ENCODE measurements at regions not wholly inside any gene's neighbourhood (a gene's known extent, or its start where the extent isn't known, plus 50 kb on each side); places are given as distances from the start of the nearest gene placed in this dataset.

- DNase-seq (ENCODE audit: extremely low read depth, low read depth) = no peak
- no peak for TF ChIP-seq CTCF (IDR thresholded peaks at IDR 0.05; ENCODE audit: low read depth, low read length)
These were observed 720.7 kb upstream of the FAM174A start for GRCh38 chr5:99814321-99815063.

- DNase-seq (ENCODE audit: extremely low read depth, low read depth) = no peak
- TF ChIP-seq CTCF (IDR thresholded peaks at IDR 0.05; ENCODE audit: low read depth, low read length) = no peak
These were observed 726.4 kb upstream of the FAM174A start for GRCh38 chr5:99808657-99809230.

- no peak for TF ChIP-seq CTCF (IDR thresholded peaks at IDR 0.05; ENCODE audit: low read depth, low read length)
These were observed 727.8 kb upstream of the FAM174A start for GRCh38 chr5:99807346-99807745.

GRCh38 chr5:99795031-99795430 is 740.1 kb upstream of the FAM174A start:
- TF ChIP-seq CTCF (IDR thresholded peaks at IDR 0.05; ENCODE audit: low read depth, low read length) = no peak
- no peak for DNase-seq (ENCODE audit: extremely low read depth, low read depth)

More at GRCh38 chr5:99807346-99807745, 727.8 kb upstream of the FAM174A start:
- no peak for DNase-seq (ENCODE audit: extremely low read depth, low read depth)

GRCh38 chr5:99788482-99788881 is 746.7 kb upstream of the FAM174A start:
- no peak for DNase-seq (ENCODE audit: extremely low read depth, low read depth)

GRCh38 chr5:99775189-99775588 is 760.0 kb upstream of the FAM174A start:
- TF ChIP-seq CTCF (IDR thresholded peaks at IDR 0.05; ENCODE audit: low read depth, low read length) = no peak
- no peak for DNase-seq (ENCODE audit: extremely low read depth, low read depth)

More at GRCh38 chr5:99788482-99788881, 746.7 kb upstream of the FAM174A start:
- TF ChIP-seq CTCF (IDR thresholded peaks at IDR 0.05; ENCODE audit: low read depth, low read length) = no peak

GRCh38 chr5:99773290-99773689 is 761.9 kb upstream of the FAM174A start:
- TF ChIP-seq CTCF (IDR thresholded peaks at IDR 0.05; ENCODE audit: low read depth, low read length) = no peak
- DNase-seq (ENCODE audit: extremely low read depth, low read depth) = no peak

Data from AG09319 (cell line).